ENCODE measurements at regions not wholly inside any gene's neighbourhood (a gene's known extent, or its start where the extent isn't known, plus 50 kb on each side); places are given as distances from the start of the nearest gene placed in this dataset.

DNA sequence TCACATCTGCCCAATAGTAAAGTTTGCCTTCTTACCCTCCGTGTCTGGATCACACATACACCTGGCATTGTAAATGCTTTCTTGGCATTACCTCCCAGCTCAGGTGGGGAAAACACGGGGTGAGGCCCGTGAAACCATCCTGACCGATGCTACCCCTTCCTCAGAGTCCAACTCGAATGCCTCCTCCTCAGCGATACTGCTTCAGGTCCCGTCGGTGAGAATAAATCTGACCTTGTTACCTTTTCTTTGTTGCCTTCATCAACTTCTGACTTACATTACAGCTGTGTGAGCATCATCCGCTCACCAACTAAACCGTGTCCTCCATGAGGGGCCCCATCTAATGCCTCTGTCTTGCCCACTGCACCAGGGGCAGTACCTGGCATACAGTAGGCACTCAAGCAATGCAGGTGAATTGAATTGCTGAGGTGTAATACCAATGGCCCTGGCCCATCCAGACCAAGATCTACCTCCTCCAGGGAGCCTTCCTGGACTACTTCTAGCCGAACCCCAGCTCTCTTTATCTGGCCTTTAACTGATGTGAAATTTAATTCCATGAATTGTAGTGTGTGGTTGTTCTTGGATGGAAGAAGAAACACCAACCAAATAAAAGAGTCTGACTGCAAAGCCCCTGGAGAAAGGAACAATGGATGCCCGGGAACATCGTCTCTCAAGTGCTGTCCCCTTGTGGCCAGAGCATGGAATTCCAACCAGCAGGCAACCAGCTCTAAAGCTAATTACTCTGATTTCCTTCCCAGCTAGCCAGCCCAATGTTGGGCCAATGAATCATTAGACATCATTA is 141.5 kb downstream of the ANKRD60 start:
- POLR2A ChIA-PET: no interaction called here
- peak; percentile 94 to 97 for TF ChIP-seq CTCF (IDR thresholded peaks at IDR 0.05; ENCODE audit: insufficient read depth in 1 of 2, low read depth in 1 of 2, low read length in 1 of 2, severe bottlenecking in 1 of 2, unreplicated experiment in 1 of 2)

DNA sequence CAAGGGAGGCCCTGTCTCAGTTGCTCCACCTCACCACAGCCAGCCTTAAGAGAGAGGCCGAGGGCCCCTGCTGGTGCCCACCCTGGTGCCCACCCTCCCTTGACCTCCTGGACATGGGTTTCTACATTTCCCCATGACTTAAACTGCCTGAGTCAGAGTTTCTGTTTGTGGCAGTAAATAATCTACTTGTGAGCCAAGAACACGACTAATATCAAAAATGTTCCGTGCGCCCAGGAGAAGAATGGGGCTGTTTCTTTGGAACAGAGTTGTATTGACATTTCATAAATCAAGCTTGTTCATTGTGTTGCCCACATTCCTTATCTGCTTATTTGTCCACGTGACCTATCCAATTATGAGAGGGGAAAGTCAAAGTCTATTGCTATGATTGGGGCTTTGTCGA is 143.5 kb downstream of the ANKRD60 start:
- peak in 1 of 2 experiments; percentile 12 for DNase-seq
- intact Hi-C loops (cut with micrococcal nuclease; ENCODE audit: unreplicated experiment): no loop called here
- no TSS peak for BruUV-seq (replicated peaks)

More for the DNA sequence above, 141.5 kb downstream of the ANKRD60 start:
- no peaks in the 10 kb centered on the region for H3K4me1 ChIP-seq
- H3K27me3 ChIP-seq (replicated peaks; ENCODE audit: control insufficient read depth, insufficient read depth, low read length): no peaks in the 10 kb centered on the region
- no peaks in the 10 kb centered on the region for H3K4me1 Mint-ChIP-seq (ENCODE audit: low read depth, unreplicated experiment)
- BruUV-seq (replicated peaks): no TSS peak
- no peak overlapping the region for H3K4me3 ChIP-seq (ENCODE audit: low read depth, low read length)
- no peaks in the 10 kb centered on the region for H3K9me3 Mint-ChIP-seq (ENCODE audit: unreplicated experiment)
- no peaks in the 10 kb centered on the region for H3K36me3 ChIP-seq (ENCODE audit: control insufficient read depth, insufficient read depth, low read length)
- H3K36me3 Mint-ChIP-seq (ENCODE audit: insufficient read depth, unreplicated experiment): no peaks in the 10 kb centered on the region
- DNase-seq: peak; percentile 47 to 64
- H3K4me3 Mint-ChIP-seq (ENCODE audit: unreplicated experiment): no peak overlapping the region
- H3K27me3 Mint-ChIP-seq (ENCODE audit: insufficient read depth, unreplicated experiment): peaks cover 21% of the 10 kb centered on the region
- CTCF ChIA-PET: interaction anchor here (0.6 to 2.9 kb wide), 13 partner anchors 11 to 1099 kb away, joined by 3 to 33 read pairs (median 4); no protein-coding TSS in a partner anchor
- no peaks in the 10 kb centered on the region for H3K9me3 ChIP-seq
- intact Hi-C loops (cut with micrococcal nuclease; ENCODE audit: unreplicated experiment): loop anchor here (1.0 kb wide), 3 partner anchors 394 to 490 kb away; no protein-coding TSS in a partner anchor
- no peak overlapping the region for H3K27ac Mint-ChIP-seq (ENCODE audit: unreplicated experiment)

GRCh38 chr20:58084566-58084965 is 143.9 kb downstream of the ANKRD60 start:
- TF ChIP-seq CTCF (IDR thresholded peaks at IDR 0.05; ENCODE audit: insufficient read depth in 1 of 2, low read depth in 1 of 2, low read length in 1 of 2, severe bottlenecking in 1 of 2, unreplicated experiment in 1 of 2): no peak
- no peaks in the 10 kb centered on the region for H3K36me3 ChIP-seq (ENCODE audit: control insufficient read depth, insufficient read depth, low read length)
- POLR2A ChIA-PET: no interaction called here
- H3K27me3 ChIP-seq (replicated peaks; ENCODE audit: control insufficient read depth, insufficient read depth, low read length): no peaks in the 10 kb centered on the region
- no peak overlapping the region for H3K4me3 Mint-ChIP-seq (ENCODE audit: unreplicated experiment)
- no peaks in the 10 kb centered on the region for H3K4me1 ChIP-seq
- no peak overlapping the region for H3K4me3 ChIP-seq (ENCODE audit: low read depth, low read length)
- no peak overlapping the region for H3K27ac Mint-ChIP-seq (ENCODE audit: unreplicated experiment)
- CTCF ChIA-PET: no interaction called here
- H3K9me3 Mint-ChIP-seq (ENCODE audit: unreplicated experiment): no peaks in the 10 kb centered on the region
- peaks cover 11% of the 10 kb centered on the region for H3K27me3 Mint-ChIP-seq (ENCODE audit: insufficient read depth, unreplicated experiment)
- H3K4me1 Mint-ChIP-seq (ENCODE audit: low read depth, unreplicated experiment): no peaks in the 10 kb centered on the region
- peak in 1 of 2 experiments; percentile 33 for DNase-seq
- BruUV-seq (replicated peaks): no TSS peak
- no peaks in the 10 kb centered on the region for H3K36me3 Mint-ChIP-seq (ENCODE audit: insufficient read depth, unreplicated experiment)
- H3K9me3 ChIP-seq: no peaks in the 10 kb centered on the region
- intact Hi-C loops (cut with micrococcal nuclease; ENCODE audit: unreplicated experiment): no loop called here

More for the DNA sequence above, 143.5 kb downstream of the ANKRD60 start:
- no peaks in the 10 kb centered on the region for H3K27me3 ChIP-seq (replicated peaks; ENCODE audit: control insufficient read depth, insufficient read depth, low read length)
- no peaks in the 10 kb centered on the region for H3K4me1 ChIP-seq
- H3K9me3 ChIP-seq: no peaks in the 10 kb centered on the region
- POLR2A ChIA-PET: no interaction called here
- Mint-ChIP-seq H3K4me1 (ENCODE audit: low read depth, unreplicated experiment) (no peaks in the 10 kb centered on the region), H3K4me3 (ENCODE audit: unreplicated experiment) (no peak overlapping the region), H3K36me3 (ENCODE audit: insufficient read depth, unreplicated experiment) (no peaks in the 10 kb centered on the region), H3K27me3 (ENCODE audit: insufficient read depth, unreplicated experiment) (peaks cover 9% of the 10 kb centered on the region), H3K9me3 (ENCODE audit: unreplicated experiment) (no peaks in the 10 kb centered on the region), H3K27ac (ENCODE audit: unreplicated experiment) (no peak overlapping the region)
- H3K4me3 ChIP-seq (ENCODE audit: low read depth, low read length): no peak overlapping the region
- no peaks in the 10 kb centered on the region for H3K36me3 ChIP-seq (ENCODE audit: control insufficient read depth, insufficient read depth, low read length)
- CTCF ChIA-PET: interaction anchor here (1.0 kb wide), 1 partner anchor 18 kb away, joined by 4 read pairs; no protein-coding TSS in a partner anchor
- no peak for TF ChIP-seq CTCF (IDR thresholded peaks at IDR 0.05; ENCODE audit: insufficient read depth in 1 of 2, low read depth in 1 of 2, low read length in 1 of 2, severe bottlenecking in 1 of 2, unreplicated experiment in 1 of 2)
